GM21576 (cell line): ENCODE measurements at regions not wholly inside any gene's neighbourhood (a gene's known extent, or its start where the extent isn't known, plus 50 kb on each side); places are given as distances from the start of the nearest gene placed in this dataset.
"Not testable (repeated sequence)": the region's sequence is repeated elsewhere in the genome, so short reads cannot be mapped to it uniquely, and the experiment has no call there.

ENCODE experiments used
- ATAC-seq: cut with Tn5 transposase; IDR thresholded peaks from one replicate; pipeline ENCODE4 v1.9.1; 2021; ENCODE audit warnings: mild to moderate bottlenecking, moderate library complexity; ENCODE audit not compliant: unreplicated experiment

GRCh38 chrX:35382966-35383365 lies 415.2 kb upstream of the MAGEB16 start:
- no peak for ATAC-seq

- ATAC-seq = no peak
These were observed 405.9 kb upstream of the MAGEB16 start for GRCh38 chrX:35392232-35392631.

GRCh38 chrX:35406386-35406785 lies 391.8 kb upstream of the MAGEB16 start:
- no peak for ATAC-seq

DNA sequence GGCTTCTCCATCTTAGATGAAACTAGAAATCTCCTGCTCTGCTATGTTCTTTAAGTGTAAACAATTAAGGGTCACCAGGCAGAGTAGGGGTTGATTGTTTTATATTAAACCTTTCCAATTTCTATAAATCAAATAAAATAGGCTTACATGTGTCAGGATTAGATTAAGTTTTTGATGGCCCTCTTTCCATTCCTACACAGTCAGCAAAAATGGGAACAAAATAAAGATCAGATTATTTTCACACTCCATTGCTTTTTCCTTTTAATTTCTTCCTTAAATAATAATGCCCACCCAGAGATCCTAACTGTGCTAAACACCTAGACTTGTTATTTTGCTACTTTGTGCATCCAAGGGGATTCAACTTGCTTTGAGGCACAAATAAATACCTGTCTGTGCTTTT lies 381.4 kb upstream of the MAGEB16 start:
- no peak for ATAC-seq

- ATAC-seq = no peak
These were observed 366.1 kb upstream of the MAGEB16 start for GRCh38 chrX:35432056-35432455.

GRCh38 chrX:35439034-35439660 lies 359.0 kb upstream of the MAGEB16 start:
- ATAC-seq = no peak

GRCh38 chrX:35439692-35440091 lies 358.4 kb upstream of the MAGEB16 start:
- no peak for ATAC-seq

- no peak for ATAC-seq
These were observed 355.7 kb upstream of the MAGEB16 start for GRCh38 chrX:35442421-35442820.

DNA sequence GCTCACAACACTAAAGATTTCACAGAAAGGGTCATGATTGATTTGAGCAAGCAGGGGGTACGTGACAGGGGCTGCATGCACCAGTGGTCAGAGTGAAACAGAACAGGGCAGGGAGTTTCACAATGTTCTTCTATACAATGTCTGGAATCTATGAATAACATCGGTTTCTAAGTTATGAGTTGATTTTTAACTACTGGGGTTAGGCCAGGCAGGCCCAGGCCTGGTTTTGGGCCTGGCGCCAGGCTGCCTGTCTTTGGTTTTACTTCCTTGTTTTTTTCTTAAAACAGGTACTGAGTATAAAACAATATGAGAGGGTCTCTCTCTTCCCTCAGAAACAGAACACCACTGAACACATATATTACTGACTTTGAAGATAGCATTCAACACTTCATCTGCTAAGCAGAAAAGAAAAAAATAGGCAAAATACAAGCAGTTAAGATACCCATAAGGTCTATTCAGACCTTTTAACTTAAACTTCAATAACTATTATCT lies 355.0 kb upstream of the MAGEB16 start:
- ATAC-seq = not testable (repeated sequence)

- no peak for ATAC-seq
These were observed 353.3 kb upstream of the MAGEB16 start for GRCh38 chrX:35444671-35445355.

DNA sequence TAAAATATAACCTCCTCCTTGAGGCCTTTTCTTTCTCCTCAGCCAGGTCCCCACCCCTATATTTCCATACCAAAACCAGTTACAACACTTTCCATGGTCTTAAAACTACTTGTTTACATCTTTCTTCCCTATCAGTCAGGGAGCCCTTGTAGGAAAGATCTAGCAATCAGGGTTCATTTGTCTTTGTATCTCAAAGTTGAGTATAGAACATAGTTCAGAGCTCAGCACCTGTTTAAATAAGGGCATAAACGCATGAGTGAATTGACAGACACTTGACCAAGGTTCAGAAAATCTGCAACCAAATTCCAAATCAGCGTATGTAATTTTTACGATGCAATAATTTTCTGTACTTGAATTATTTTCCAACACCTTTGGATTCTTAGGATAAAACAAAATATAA lies 352.2 kb upstream of the MAGEB16 start:
- no peak for ATAC-seq

GRCh38 chrX:35456891-35457290 lies 341.3 kb upstream of the MAGEB16 start:
- ATAC-seq = no peak

GRCh38 chrX:35458142-35458541 lies 340.0 kb upstream of the MAGEB16 start:
- ATAC-seq = no peak

DNA sequence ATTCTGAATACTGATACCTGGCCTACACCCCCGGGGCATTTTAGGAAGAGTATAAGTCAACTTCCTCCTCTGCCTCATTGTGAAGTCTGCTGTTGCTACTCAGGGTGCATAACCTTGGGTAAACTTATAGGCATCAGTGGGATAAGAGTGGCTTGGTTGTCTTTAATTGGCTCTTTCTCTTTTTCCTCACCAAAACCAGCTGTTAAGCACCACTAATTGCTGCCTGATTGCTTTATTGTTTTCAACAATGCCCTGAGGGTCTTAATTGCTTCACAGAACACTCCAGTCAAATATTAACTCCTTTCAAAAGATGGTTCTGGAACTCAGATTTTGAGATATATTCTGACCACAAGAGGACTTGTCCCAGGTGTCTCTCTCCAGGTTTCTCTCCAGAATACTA lies 337.0 kb upstream of the MAGEB16 start:
- ATAC-seq = no peak

DNA sequence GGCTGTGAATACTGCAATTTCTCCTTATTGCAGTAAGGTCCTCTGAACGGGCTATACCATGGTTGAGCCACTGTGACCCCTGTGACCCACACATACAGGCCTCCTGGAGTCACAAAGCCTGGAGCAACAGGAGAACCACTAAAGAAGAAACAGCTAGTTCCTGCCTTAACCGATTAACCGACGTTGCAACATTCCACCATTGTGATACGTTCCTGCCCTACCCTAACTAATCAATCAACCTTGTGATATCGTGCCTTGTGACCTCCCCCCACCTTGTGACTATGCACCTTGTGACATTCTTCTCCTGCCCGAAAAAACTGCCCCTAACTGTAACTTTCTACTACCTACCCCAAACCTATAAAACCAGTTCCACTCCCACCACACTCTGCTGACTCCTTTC lies 301.5 kb upstream of the MAGEB16 start:
- not testable (repeated sequence) for ATAC-seq

DNA sequence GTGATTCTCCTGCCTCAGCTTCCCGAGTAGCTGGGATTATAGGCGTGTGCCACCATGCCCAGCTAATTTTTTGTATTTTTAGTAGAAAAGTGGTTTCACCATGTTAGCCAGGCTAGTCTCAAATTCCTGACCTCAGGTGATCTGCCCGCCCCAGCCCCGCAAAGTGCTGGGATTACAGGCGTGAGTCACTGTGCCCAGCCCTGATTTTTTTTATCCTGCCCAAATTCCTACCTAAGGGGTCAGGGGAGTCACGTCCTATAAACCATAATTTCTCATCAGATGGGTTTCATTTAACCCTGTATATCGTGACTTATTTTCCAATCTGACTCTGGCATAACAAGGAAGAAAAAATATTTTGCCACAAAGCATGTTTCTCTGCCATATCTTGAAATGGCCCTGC lies 300.7 kb upstream of the MAGEB16 start:
- ATAC-seq = not testable (repeated sequence)

GRCh38 chrX:35499071-35499862 lies 298.9 kb upstream of the MAGEB16 start:
- ATAC-seq = no peak

DNA sequence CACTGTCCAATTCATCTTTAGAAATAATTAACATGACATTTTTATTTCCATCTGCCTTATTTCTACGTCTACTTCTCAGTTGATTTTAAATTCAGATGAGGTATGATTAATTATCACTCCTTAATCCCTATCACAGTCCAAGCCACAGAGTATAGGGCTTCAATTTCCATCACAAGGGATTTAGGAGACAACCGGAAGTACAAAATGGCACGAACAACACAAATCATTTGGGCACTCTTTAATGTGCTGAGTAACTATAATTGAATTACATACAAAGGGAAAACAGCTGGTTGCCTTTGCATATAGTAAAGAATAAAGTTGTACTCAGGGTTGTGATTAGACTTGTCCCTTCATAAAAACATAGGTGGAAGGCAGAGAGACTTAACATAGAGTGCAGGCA lies 290.4 kb upstream of the MAGEB16 start:
- ATAC-seq = no peak

- not testable (repeated sequence) for ATAC-seq
These were observed 250.1 kb upstream of the MAGEB16 start for GRCh38 chrX:35548003-35548402.

- ATAC-seq = no peak
These were observed 240.2 kb upstream of the MAGEB16 start for GRCh38 chrX:35557916-35558315.

DNA sequence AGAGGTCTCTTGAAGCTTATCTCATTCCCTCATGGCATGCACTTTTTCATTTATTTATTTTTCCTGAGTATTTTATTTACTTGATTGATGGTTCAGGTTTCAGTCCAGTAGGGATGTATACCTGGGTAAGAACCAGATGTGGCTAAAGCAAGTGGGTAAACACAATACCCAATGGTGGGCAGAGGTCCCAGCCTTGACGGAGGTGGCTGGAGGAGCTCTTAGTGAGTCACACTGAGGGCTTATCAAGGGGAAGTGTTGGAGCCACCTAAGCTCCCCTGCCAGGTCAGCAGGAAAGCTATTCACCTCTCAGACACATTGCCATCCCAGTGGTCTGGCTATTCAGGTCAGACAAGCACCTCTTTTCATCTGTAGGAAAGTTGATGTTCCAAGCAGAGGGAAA lies 236.2 kb upstream of the MAGEB16 start:
- no peak for ATAC-seq

- ATAC-seq = no peak
These were observed 235.7 kb upstream of the MAGEB16 start for GRCh38 chrX:35562395-35562794.
